ENCODE measurements at regions not wholly inside any gene's neighbourhood (a gene's known extent, or its start where the extent isn't known, plus 50 kb on each side); places are given as distances from the start of the nearest gene placed in this dataset.
"Not testable (repeated sequence)": the region's sequence is repeated elsewhere in the genome, so short reads cannot be mapped to it uniquely, and the experiment has no call there.

- H3K4me3 ChIP-seq (ENCODE audit: low read length): no peak overlapping the region
- TF ChIP-seq CTCF (conservative IDR thresholded peaks at IDR 0.05; ENCODE audit: low read depth, low read length): no peak
- DNase-seq (ENCODE audit: low read depth): no peak
These were observed 95.9 kb downstream of the ABCC12 start for GRCh38 chr16:48059936-48060335.

GRCh38 chr16:48059190-48059589 lies 96.6 kb downstream of the ABCC12 start:
- DNase-seq (ENCODE audit: low read depth); H3K4me3 ChIP-seq (ENCODE audit: low read length): not testable (repeated sequence)

- TF ChIP-seq CTCF (conservative IDR thresholded peaks at IDR 0.05; ENCODE audit: low read depth, low read length): no peak
- no peak overlapping the region for H3K4me3 ChIP-seq (ENCODE audit: low read length)
These were observed 98.7 kb downstream of the ABCC12 start for GRCh38 chr16:48057048-48057447.

GRCh38 chr16:48054881-48055601 lies 100.8 kb downstream of the ABCC12 start:
- DNase-seq (ENCODE audit: low read depth): no peak
- H3K4me3 ChIP-seq (ENCODE audit: low read length): no peak overlapping the region

More at GRCh38 chr16:48057048-48057447, 98.7 kb downstream of the ABCC12 start:
- no peak for DNase-seq (ENCODE audit: low read depth)

GRCh38 chr16:48053418-48053745 lies 102.4 kb downstream of the ABCC12 start:
- peak; percentile 64 for DNase-seq (ENCODE audit: low read depth)
- no peak overlapping the region for H3K4me3 ChIP-seq (ENCODE audit: low read length)
- no peak for TF ChIP-seq CTCF (conservative IDR thresholded peaks at IDR 0.05; ENCODE audit: low read depth, low read length)

More at GRCh38 chr16:48054881-48055601, 100.8 kb downstream of the ABCC12 start:
- peak; percentile 98 for TF ChIP-seq CTCF (conservative IDR thresholded peaks at IDR 0.05; ENCODE audit: low read depth, low read length)

- no peak for TF ChIP-seq CTCF (conservative IDR thresholded peaks at IDR 0.05; ENCODE audit: low read depth, low read length)
- H3K4me3 ChIP-seq (ENCODE audit: low read length): no peak overlapping the region
- no peak for DNase-seq (ENCODE audit: low read depth)
These were observed 102.9 kb downstream of the ABCC12 start for GRCh38 chr16:48052731-48053417.

GRCh38 chr16:48050871-48051270 lies 104.9 kb downstream of the ABCC12 start:
- H3K4me3 ChIP-seq (ENCODE audit: low read length): no peak overlapping the region
- TF ChIP-seq CTCF (conservative IDR thresholded peaks at IDR 0.05; ENCODE audit: low read depth, low read length): no peak
- no peak for DNase-seq (ENCODE audit: low read depth)
